HEK293 (cell line): ENCODE measurements at regions not wholly inside any gene's neighbourhood (a gene's known extent, or its start where the extent isn't known, plus 50 kb on each side); places are given as distances from the start of the nearest gene placed in this dataset.

Experiments
- CTCF ChIA-PET: fragments of 350-600 bp; formaldehyde crosslinking; extraction: SDS; loops from one replicate; lab custom pipeline; 2021; ENCODE audit warnings: antibody characterized with exemption; lab: Yijun Ruan, JAX
- POLR2A ChIA-PET: fragments of 300-600 bp; formaldehyde crosslinking; extraction: SDS; loops from one replicate; lab custom pipeline; 2020; ENCODE audit warnings: antibody characterized with exemption, inconsistent platforms; lab: Yijun Ruan, JAX
- H3K27ac ChIP-seq: fragments of 200-500 bp; sonication (Bioruptor generic); 2 replicates; pipeline ENCODE4 v1.5.1; 2014; ENCODE audit warnings: low read depth, low read length, control low read depth, inconsistent platforms; ENCODE audit errors: extremely low read depth
- H3K36me3 ChIP-seq, 2 experiments: fragments of 200-500 bp in 1 of 2; sonication (Bioruptor generic) in 1 of 2; 1 replicate in 1 of 2; 2 replicates in 1 of 2; pipeline ENCODE4 v1.5.1; 2014 to 2017; ENCODE audit warnings: inconsistent platforms in 2 of 2, low read length in 2 of 2; ENCODE audit not compliant: control insufficient read depth in 2 of 2, insufficient read depth in 1 of 2
- H3K4me1 ChIP-seq: fragments of 200-500 bp; sonication (Bioruptor generic); 2 replicates; pipeline ENCODE4 v1.5.1; 2014; ENCODE audit warnings: mild to moderate bottlenecking, low read length, inconsistent platforms; ENCODE audit not compliant: control insufficient read depth, insufficient read depth
- H3K4me3 ChIP-seq: 2 replicates; pipeline ENCODE4 v1.5.1; 2011; ENCODE audit warnings: low read depth, mild to moderate bottlenecking, control low read depth, low read length, moderate library complexity
- H3K9me3 ChIP-seq: fragments of 200-500 bp; sonication (Bioruptor generic); 2 replicates; pipeline ENCODE4 v1.5.1; 2014; ENCODE audit warnings: low read depth, low read length, inconsistent platforms; ENCODE audit not compliant: control insufficient read depth, insufficient read depth
- IKZF3 ChIP-seq: fragments of 450-650 bp; IDR thresholded peaks from 2 replicates; pipeline ENCODE4 v1.5.0; 2018; ENCODE audit warnings: missing biosample characterization, mild to moderate bottlenecking, missing genetic modification characterization, moderate library complexity
- MEIS1 ChIP-seq: sonication (generic); formaldehyde crosslinking; IDR thresholded peaks from 2 replicates; pipeline ENCODE4 v1.8.1; 2022; ENCODE audit warnings: missing genetic modification reagents, mild to moderate bottlenecking, borderline replicate concordance
- MYNN ChIP-seq: fragments of 450-650 bp; formaldehyde crosslinking; IDR thresholded peaks from 2 replicates; pipeline ENCODE4 v1.5.1; 2016; ENCODE audit warnings: missing biosample characterization, missing genetic modification characterization, borderline replicate concordance
- ZBTB17 ChIP-seq: fragments of 450-650 bp; formaldehyde crosslinking; IDR thresholded peaks from 2 replicates; pipeline ENCODE4 v1.5.1; 2016; ENCODE audit warnings: missing biosample characterization, missing genetic modification characterization
- ZFP69B ChIP-seq: fragments of 450-650 bp; formaldehyde crosslinking; IDR thresholded peaks from 2 replicates; pipeline ENCODE4 v1.5.1; 2016; ENCODE audit warnings: missing biosample characterization, missing genetic modification characterization
- ZNF155 ChIP-seq: fragments of 450-650 bp; formaldehyde crosslinking; IDR thresholded peaks from 2 replicates; pipeline ENCODE4 v1.5.1; 2016; ENCODE audit warnings: missing biosample characterization, missing genetic modification characterization
- ZNF157 ChIP-seq: fragments of 450-650 bp; formaldehyde crosslinking; IDR thresholded peaks from 2 replicates; pipeline ENCODE4 v1.5.1; 2016; ENCODE audit warnings: missing biosample characterization, missing genetic modification characterization
- ZNF221 ChIP-seq: fragments of 450-650 bp; formaldehyde crosslinking; IDR thresholded peaks from 2 replicates; pipeline ENCODE4 v1.5.1; 2017; ENCODE audit warnings: missing biosample characterization, missing genetic modification characterization, borderline replicate concordance
- ZNF274 ChIP-seq, 2 experiments: fragments of 200-500 bp in 1 of 2; fragments of 450-650 bp in 1 of 2; sonication (Bioruptor generic) in 1 of 2; formaldehyde crosslinking in 1 of 2; IDR thresholded peaks; 2 replicates each; pipeline versions ENCODE4 v1.5.1 to v1.6.1; 2014 to 2016; ENCODE audit warnings: borderline replicate concordance in 1 of 2, inconsistent platforms in 1 of 2, low read length in 1 of 2, missing biosample characterization in 1 of 2, missing genetic modification characterization in 1 of 2
- ZNF394 ChIP-seq: fragments of 450-650 bp; formaldehyde crosslinking; IDR thresholded peaks from 2 replicates; pipeline ENCODE4 v1.5.1; 2016; ENCODE audit warnings: missing biosample characterization, missing genetic modification characterization, mild to moderate bottlenecking, moderate library complexity, borderline replicate concordance
- ZNF433 ChIP-seq: fragments of 450-650 bp; formaldehyde crosslinking; IDR thresholded peaks from 2 replicates; pipeline ENCODE4 v1.5.1; 2016; ENCODE audit warnings: missing biosample characterization, missing genetic modification characterization, low read depth
- ZNF473 ChIP-seq: fragments of 450-650 bp; formaldehyde crosslinking; IDR thresholded peaks from 2 replicates; pipeline ENCODE4 v1.5.1; 2017; ENCODE audit warnings: missing biosample characterization, missing genetic modification characterization
- ZNF549 ChIP-seq: fragments of 450-650 bp; IDR thresholded peaks from 2 replicates; pipeline ENCODE4 v1.5.1; 2018; ENCODE audit warnings: missing biosample characterization, missing genetic modification characterization, mild to moderate bottlenecking, inconsistent platforms, moderate library complexity
- ZNF658 ChIP-seq: fragments of 450-650 bp; formaldehyde crosslinking; IDR thresholded peaks from 2 replicates; pipeline ENCODE4; 2016; ENCODE audit warnings: missing biosample characterization, missing genetic modification characterization
- TF ChIP-seq, protein P1 (sequence below): fragments of 450-650 bp; formaldehyde crosslinking; IDR thresholded peaks from 2 replicates; pipeline ENCODE4 v1.5.1; 2016; ENCODE audit warnings: missing biosample characterization, missing genetic modification characterization, low read depth
- TF ChIP-seq, protein P2 (sequence below): fragments of 450-650 bp; formaldehyde crosslinking; conservative IDR thresholded peaks from 2 replicates; pipeline ENCODE4 v1.5.1; 2016; ENCODE audit warnings: low read depth, missing biosample characterization, missing genetic modification characterization
- TF ChIP-seq, protein P3 (sequence below): fragments of 450-650 bp; formaldehyde crosslinking; IDR thresholded peaks from 2 replicates; pipeline ENCODE4 v1.5.1; 2017; ENCODE audit warnings: missing biosample characterization, missing genetic modification characterization
- TF ChIP-seq, protein P4 (sequence below): fragments of 450-650 bp; formaldehyde crosslinking; IDR thresholded peaks from 2 replicates; pipeline ENCODE4 v1.5.1; 2016; ENCODE audit warnings: missing biosample characterization, missing genetic modification characterization

DNA sequence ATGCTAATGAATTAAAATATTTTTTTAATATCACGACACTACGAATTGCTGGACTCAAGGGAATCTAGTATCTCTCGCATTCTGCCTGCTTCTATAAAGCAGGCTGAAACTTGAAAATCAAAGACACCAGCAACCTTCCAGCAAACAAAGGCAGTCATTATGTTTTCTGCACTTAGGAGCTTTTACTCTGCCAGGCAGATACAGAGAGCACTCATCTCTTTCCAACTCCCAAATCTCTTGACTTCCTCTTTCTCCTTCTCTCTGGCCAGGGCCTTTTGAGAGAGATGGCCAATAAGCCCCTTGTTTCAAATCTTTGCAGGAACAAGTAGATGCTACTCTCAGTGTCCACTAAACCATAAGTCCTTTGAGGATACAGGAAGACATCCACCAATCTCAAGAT is 95.2 kb upstream of the KLF3 start:
- ChIA-PET POLR2A (no interaction called here), CTCF (no interaction called here)
- Histone ChIP-seq H3K9me3 (no peaks in the 10 kb centered on the region), H3K36me3 (no peaks in the 10 kb centered on the region), H3K27ac (no peak overlapping the region), H3K4me1 (no peaks in the 10 kb centered on the region), H3K4me3 (no peak overlapping the region)
- TF ChIP-seq IKZF3 (tag by site-specific recombination), result no peak
- no peak for TF ChIP-seq ZNF221 (tag by site-specific recombination)

DNA sequence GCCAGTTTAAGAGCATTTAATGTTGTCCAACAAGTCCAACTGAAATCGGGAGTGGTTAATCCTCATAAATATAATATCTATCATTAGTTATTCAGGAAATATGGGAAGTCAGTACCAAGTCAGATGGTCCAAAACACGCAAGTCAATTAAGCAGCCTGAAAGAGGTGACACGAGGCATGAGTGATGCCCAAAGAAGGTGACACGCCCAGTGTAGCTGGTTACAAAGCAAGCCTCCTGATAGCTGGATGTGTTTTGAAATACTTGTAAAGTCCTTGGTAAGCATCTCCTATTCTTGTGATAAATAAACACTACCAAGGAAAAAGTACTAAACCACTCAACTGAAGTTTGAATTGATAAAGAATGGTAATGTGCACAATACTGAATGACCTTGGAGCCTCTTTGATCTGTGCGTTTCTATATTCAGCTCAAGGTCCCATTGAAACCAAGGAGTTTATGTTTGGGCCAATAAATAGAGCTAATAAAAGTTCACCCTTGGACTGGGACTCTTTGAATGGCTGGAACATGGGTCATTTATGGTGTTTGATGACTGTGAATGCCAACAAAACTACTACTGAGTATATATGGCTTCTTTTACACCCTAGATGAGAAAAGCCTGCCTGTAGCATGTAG is 93.2 kb upstream of the KLF3 start:
- no peaks in the 10 kb centered on the region for H3K9me3 ChIP-seq
- no peaks in the 10 kb centered on the region for H3K4me1 ChIP-seq
- no peaks in the 10 kb centered on the region for H3K36me3 ChIP-seq
- TF ChIP-seq, protein P1, sequence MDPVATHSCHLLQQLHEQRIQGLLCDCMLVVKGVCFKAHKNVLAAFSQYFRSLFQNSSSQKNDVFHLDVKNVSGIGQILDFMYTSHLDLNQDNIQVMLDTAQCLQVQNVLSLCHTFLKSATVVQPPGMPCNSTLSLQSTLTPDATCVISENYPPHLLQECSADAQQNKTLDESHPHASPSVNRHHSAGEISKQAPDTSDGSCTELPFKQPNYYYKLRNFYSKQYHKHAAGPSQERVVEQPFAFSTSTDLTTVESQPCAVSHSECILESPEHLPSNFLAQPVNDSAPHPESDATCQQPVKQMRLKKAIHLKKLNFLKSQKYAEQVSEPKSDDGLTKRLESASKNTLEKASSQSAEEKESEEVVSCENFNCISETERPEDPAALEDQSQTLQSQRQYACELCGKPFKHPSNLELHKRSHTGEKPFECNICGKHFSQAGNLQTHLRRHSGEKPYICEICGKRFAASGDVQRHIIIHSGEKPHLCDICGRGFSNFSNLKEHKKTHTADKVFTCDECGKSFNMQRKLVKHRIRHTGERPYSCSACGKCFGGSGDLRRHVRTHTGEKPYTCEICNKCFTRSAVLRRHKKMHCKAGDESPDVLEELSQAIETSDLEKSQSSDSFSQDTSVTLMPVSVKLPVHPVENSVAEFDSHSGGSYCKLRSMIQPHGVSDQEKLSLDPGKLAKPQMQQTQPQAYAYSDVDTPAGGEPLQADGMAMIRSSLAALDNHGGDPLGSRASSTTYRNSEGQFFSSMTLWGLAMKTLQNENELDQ (tag by site-specific recombination), result no peak
- TF ChIP-seq ZFP69B (tag by site-specific recombination) (no peak), ZNF394 (tag by site-specific recombination) (no peak), ZNF155 (tag by site-specific recombination) (no peak), ZNF473 (tag by site-specific recombination) (no peak), ZBTB17 (tag by site-specific recombination) (no peak), MEIS1 (CRISPR knock-in tag) (no peak), ZNF433 (tag by site-specific recombination) (no peak), ZNF658 (no peak)
- TF ChIP-seq, protein P2, sequence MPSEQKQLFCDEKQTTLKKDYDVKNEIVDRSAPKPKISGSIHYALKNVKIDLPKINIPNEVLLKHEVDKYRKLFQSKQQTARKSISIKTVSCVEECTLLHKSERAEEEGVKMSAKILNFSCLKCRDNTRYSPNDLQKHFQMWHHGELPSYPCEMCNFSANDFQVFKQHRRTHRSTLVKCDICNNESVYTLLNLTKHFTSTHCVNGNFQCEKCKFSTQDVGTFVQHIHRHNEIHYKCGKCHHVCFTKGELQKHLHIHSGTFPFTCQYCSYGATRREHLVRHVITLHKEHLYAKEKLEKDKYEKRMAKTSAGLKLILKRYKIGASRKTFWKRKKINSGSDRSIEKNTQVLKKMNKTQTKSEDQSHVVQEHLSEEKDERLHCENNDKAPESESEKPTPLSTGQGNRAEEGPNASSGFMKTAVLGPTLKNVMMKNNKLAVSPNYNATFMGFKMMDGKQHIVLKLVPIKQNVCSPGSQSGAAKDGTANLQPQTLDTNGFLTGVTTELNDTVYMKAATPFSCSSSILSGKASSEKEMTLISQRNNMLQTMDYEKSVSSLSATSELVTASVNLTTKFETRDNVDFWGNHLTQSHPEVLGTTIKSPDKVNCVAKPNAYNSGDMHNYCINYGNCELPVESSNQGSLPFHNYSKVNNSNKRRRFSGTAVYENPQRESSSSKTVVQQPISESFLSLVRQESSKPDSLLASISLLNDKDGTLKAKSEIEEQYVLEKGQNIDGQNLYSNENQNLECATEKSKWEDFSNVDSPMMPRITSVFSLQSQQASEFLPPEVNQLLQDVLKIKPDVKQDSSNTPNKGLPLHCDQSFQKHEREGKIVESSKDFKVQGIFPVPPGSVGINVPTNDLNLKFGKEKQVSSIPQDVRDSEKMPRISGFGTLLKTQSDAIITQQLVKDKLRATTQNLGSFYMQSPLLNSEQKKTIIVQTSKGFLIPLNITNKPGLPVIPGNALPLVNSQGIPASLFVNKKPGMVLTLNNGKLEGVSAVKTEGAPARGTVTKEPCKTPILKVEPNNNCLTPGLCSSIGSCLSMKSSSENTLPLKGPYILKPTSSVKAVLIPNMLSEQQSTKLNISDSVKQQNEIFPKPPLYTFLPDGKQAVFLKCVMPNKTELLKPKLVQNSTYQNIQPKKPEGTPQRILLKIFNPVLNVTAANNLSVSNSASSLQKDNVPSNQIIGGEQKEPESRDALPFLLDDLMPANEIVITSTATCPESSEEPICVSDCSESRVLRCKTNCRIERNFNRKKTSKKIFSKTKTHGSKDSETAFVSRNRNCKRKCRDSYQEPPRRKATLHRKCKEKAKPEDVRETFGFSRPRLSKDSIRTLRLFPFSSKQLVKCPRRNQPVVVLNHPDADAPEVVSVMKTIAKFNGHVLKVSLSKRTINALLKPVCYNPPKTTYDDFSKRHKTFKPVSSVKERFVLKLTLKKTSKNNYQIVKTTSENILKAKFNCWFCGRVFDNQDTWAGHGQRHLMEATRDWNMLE (tag by site-specific recombination), result no peak
- ChIA-PET CTCF (interaction anchor here (0.6 kb wide), 1 partner anchor 203 kb away, joined by 3 read pairs; no protein-coding TSS in a partner anchor), POLR2A (no interaction called here)
- H3K27ac ChIP-seq, result no peak overlapping the region
- no peak overlapping the region for H3K4me3 ChIP-seq

DNA sequence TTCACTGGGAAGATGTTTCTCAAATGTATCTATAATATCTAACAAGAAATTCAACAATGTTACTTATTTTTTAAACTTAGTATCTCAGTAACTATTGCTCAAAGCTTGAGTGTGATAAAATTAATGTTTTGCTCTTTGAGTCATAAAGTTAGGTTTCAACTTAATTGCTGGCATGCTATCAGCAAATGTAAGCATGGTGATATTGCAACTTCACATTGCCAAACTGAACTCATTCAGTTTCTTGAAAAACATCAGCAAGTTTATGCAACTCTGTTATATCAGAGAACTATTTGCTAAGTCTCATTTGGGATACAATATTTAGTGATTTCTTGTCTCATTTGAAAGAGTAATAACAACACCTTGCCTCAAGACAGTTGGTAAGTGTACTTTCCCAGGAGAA is 91.2 kb upstream of the KLF3 start:
- Histone ChIP-seq H3K27ac (no peak overlapping the region), H3K4me3 (no peak overlapping the region), H3K36me3 (no peaks in the 10 kb centered on the region), H3K9me3 (no peaks in the 10 kb centered on the region), H3K4me1 (no peaks in the 10 kb centered on the region)
- ChIA-PET POLR2A (no interaction called here), CTCF (no interaction called here)
- TF ChIP-seq ZNF157 (no peak), ZNF274 (IDR thresholded peaks at IDR 0.05; ENCODE audit: low read length) (no peak), ZNF274 (tag by site-specific recombination; IDR thresholded peaks at IDR 0.05; ENCODE audit: borderline replicate concordance) (no peak), ZNF549 (tag by site-specific recombination) (no peak), ZNF221 (tag by site-specific recombination) (no peak), MYNN (tag by site-specific recombination) (no peak)
- TF ChIP-seq, protein P3, sequence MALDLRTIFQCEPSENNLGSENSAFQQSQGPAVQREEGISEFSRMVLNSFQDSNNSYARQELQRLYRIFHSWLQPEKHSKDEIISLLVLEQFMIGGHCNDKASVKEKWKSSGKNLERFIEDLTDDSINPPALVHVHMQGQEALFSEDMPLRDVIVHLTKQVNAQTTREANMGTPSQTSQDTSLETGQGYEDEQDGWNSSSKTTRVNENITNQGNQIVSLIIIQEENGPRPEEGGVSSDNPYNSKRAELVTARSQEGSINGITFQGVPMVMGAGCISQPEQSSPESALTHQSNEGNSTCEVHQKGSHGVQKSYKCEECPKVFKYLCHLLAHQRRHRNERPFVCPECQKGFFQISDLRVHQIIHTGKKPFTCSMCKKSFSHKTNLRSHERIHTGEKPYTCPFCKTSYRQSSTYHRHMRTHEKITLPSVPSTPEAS (tag by site-specific recombination), result no peak
- TF ChIP-seq, protein P4, sequence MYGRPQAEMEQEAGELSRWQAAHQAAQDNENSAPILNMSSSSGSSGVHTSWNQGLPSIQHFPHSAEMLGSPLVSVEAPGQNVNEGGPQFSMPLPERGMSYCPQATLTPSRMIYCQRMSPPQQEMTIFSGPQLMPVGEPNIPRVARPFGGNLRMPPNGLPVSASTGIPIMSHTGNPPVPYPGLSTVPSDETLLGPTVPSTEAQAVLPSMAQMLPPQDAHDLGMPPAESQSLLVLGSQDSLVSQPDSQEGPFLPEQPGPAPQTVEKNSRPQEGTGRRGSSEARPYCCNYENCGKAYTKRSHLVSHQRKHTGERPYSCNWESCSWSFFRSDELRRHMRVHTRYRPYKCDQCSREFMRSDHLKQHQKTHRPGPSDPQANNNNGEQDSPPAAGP (tag by site-specific recombination), result no peak
- TF ChIP-seq, protein P1 (tag by site-specific recombination), result no peak
